Mesodermal cell (in vitro differentiated cells): ENCODE measurements at regions not wholly inside any gene's neighbourhood (a gene's known extent, or its start where the extent isn't known, plus 50 kb on each side); places are given as distances from the start of the nearest gene placed in this dataset.

Source experiments
- H3K27ac ChIP-seq: 2 replicates; pipeline ENCODE4 v1.7.0; 2013; ENCODE audit warnings: mild to moderate bottlenecking, low read depth, low read length, moderate library complexity; ENCODE audit not compliant: severe bottlenecking
- H3K36me3 ChIP-seq: 2 replicates; pipeline ENCODE4 v1.7.1; 2013; ENCODE audit warnings: mild to moderate bottlenecking, low read length, moderate library complexity; ENCODE audit not compliant: control insufficient read depth, insufficient read depth
- H3K4me1 ChIP-seq: one replicate; pipeline ENCODE4 v1.7.1; 2013; ENCODE audit warnings: mild to moderate bottlenecking, low read length; ENCODE audit not compliant: insufficient read depth, control insufficient read depth, poor library complexity, severe bottlenecking
- H3K4me3 ChIP-seq: 2 replicates; pipeline ENCODE4 v1.7.0; 2013; ENCODE audit warnings: low read length, control low read depth, mild to moderate bottlenecking; ENCODE audit not compliant: insufficient read depth, poor library complexity, severe bottlenecking; ENCODE audit errors: extremely low read depth
- H3K9me3 ChIP-seq: 2 replicates; pipeline ENCODE4 v1.7.1; 2013; ENCODE audit warnings: mild to moderate bottlenecking, low read length, moderate library complexity; ENCODE audit not compliant: control insufficient read depth
- WGBS, 2 experiments: methylation state at CpG; one replicate each; pipeline ENCODE4 v1.1.5; 2013; ENCODE audit warnings: missing lambda C conversion rate in 2 of 2; ENCODE audit not compliant: insufficient coverage in 2 of 2; 5-methylcytosine and 5-hydroxymethylcytosine counted together

DNA sequence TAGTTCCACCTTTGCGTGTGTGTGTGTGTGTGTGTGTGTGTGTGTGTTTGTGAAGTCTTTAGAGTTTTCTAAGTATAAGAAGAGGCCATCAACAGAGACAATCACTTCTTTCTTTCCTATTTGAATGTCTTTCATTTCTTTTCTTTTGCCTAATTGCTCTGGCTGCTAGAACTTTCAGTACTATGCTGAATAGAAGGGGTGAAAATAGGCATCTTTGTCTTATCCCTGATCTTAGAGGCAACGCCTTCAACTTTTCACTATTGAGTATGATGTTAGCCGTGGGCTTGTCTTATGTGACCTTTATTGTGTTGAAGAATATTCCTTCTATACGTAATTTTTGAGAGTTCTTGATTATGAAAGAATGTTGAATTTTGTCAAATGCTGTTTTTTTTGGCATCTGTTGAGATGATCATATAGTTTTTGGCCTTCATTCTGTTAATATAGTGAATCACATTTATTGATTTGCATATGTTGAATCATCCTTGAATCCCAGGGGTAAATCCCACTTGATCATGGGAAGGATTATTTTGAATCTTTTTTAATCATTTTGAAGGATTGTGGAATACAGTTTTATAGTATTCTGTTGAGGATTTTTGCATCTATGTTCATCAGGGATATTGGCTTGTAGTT, 134.8 kb upstream of the CD180 start:
- 80 to 90% methylated on average over 1 to 3 of the region's 4 CpGs for WGBS, 2 experiments
- H3K27ac ChIP-seq, result no peak overlapping the region
- no peak overlapping the region for H3K4me3 ChIP-seq
- H3K9me3 ChIP-seq, result no peaks in the 10 kb centered on the region
- no peaks in the 10 kb centered on the region for H3K4me1 ChIP-seq
- H3K36me3 ChIP-seq, result no peaks in the 10 kb centered on the region

DNA sequence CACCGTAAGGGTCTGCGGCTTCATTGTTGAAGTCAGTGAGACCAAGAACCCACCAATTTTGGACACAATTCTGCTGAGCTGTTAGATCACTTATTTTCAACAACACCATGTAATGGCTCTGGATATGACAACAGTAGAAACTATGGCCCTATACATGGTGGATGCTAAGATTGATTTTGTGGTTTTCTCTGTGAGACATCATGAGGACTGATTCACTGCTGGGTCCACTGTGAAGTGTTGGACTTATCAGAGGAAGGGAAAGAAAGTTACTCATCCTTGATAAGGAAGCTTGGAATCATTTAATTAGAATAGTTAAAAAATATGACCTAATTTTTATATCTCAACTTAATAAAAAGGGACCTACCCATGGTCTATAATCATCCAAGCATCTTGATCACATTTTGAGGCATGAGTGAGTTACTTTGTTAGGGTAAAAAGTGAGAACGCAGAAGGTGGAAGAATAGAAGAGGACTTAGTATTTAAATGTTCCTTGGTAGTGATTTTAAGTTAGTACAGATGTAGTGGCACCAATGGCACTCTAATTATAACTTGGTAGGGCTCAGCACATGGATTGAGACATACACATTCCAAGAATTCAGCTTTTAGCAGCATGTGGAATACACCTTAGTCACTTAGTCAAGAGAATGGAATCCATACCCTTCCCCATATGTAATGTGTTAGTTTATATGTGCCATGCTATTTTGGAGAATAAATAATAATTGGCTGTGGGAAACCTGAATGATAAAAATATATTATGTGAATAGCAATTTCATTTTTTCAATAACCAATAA, 123.5 kb upstream of the CD180 start:
- Histone ChIP-seq H3K36me3 (no peaks in the 10 kb centered on the region), H3K4me1 (no peaks in the 10 kb centered on the region), H3K9me3 (no peaks in the 10 kb centered on the region), H3K27ac (no peak overlapping the region), H3K4me3 (no peak overlapping the region)
- 94% methylated on average over 3 of the region's 3 CpGs for WGBS, 2 experiments

DNA sequence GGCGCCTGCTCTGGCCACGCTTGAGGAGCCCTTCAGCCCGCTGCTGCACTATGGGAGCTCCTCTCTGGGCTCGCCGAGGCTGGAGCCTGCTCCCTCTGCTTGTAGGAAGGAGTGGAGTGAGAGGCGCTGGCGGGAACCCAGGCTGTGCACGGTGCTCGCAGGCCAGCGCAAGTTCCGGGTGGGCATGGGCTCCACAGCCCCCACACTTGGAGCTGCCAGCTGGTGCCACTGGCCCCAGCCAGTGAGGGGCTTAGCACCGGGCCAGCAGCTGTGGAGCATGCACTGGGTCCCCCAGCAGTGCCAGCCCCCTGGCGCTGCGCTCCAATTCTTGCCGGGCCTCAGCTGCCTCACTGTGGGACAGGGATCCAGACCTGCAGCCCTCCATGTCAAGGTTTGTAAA, 122.1 kb upstream of the CD180 start:
- H3K4me1 ChIP-seq, result no peaks in the 10 kb centered on the region
- no peaks in the 10 kb centered on the region for H3K36me3 ChIP-seq
- 87 to 93% methylated on average over 14 to 15 of the region's 15 CpGs for WGBS, 2 experiments
- H3K27ac ChIP-seq, result no peak overlapping the region
- H3K9me3 ChIP-seq, result no peaks in the 10 kb centered on the region
- H3K4me3 ChIP-seq, result no peak overlapping the region

DNA sequence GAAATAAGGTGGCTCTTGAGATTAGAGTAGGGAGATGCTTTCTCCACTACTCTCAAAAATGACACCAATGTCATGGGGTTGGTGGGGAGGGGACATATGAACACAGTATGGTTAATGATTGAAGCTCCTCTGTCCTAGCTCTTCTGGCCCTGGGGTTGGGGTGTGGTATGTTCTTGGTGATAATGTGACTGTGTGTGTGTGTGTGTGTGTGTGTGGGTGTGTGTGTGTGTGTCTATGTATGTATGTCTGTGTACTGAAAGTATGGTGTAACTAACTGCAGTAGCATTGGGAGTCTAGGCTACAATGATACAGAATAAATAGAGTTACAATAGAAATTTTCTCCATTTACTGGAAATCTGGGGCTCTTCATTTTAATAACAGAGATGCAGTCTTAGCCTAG, 121.0 kb upstream of the CD180 start:
- Histone ChIP-seq H3K36me3 (no peaks in the 10 kb centered on the region), H3K4me1 (no peaks in the 10 kb centered on the region), H3K27ac (no peak overlapping the region)

DNA sequence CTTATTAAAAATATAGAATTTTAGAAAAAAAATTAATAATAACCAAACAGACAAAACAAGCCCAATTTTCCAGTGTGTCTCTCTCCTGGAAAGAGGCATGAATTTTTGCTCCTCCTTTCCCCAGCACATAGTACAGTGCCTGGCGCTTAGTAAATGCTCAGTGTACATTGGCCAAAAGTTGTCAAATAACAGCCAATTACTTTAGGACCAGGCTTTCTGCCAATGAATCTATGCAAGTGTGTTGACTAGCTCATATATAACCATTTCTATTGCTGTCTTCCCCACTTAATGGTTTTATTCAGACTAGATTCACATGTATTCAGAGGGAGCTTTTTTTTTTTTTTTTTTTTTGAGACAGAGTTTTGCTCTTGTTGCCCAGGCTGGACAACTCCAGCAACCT, 120.1 kb upstream of the CD180 start:
- Histone ChIP-seq H3K36me3 (no peaks in the 10 kb centered on the region), H3K27ac (no peak overlapping the region), H3K4me1 (no peaks in the 10 kb centered on the region), H3K9me3 (no peaks in the 10 kb centered on the region), H3K4me3 (no peak overlapping the region)
- WGBS, 2 experiments, result 80% methylated on average over 1 of the region's 1 CpG; no CpG with 5 or more reads in 1 of the 2 experiments

More for the DNA sequence above, 121.0 kb upstream of the CD180 start:
- H3K9me3 ChIP-seq, result no peaks in the 10 kb centered on the region
- no peak overlapping the region for H3K4me3 ChIP-seq

DNA sequence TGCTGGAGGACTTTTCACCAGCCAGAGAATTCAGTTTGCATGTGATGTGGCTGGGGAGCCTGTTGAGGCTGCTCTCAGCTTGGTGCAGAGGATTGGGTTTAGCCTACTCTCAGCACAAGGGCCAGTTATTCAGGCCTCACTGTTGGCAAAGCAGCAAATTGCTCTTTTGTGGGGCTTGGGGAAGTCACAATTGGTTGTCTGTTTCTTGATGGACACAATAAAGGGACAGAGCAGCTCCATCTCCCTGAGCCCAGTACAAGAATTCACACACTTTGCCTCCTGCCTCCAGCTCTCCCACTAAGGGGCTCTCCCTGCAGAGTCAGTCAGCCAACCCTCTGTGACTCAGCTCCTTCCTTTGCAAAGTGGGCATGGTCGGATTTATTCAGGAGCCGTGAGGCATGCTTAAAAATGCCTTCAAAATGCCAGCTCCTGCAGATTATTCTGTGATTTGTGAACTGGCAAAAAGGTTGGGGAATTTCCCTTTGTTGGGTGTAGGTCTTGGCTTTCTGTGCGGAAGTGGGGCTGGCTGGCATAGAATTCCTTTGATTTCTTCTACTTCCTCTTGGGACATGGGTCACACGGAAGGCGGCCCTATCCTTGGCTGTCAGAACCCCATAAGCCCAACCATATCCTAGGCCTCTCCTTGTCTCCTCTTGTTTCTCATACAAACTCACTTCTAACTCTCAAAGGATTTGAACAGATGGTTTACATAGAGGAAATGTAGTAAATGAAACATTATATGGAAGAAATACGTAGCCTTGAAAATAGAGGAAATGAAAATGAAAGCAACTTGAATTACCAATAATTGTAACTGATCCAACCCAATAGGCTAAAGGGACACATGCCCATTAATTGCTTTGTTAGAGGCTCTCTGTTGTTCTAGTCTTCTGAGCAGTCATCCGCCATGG, 118.7 kb upstream of the CD180 start:
- Histone ChIP-seq H3K9me3 (no peaks in the 10 kb centered on the region), H3K4me3 (no peak overlapping the region), H3K27ac (no peak overlapping the region), H3K36me3 (no peaks in the 10 kb centered on the region), H3K4me1 (no peaks in the 10 kb centered on the region)
- 73% methylated on average over 4 of the region's 7 CpGs; no CpG with 5 or more reads in 1 of the 2 experiments for WGBS, 2 experiments

DNA sequence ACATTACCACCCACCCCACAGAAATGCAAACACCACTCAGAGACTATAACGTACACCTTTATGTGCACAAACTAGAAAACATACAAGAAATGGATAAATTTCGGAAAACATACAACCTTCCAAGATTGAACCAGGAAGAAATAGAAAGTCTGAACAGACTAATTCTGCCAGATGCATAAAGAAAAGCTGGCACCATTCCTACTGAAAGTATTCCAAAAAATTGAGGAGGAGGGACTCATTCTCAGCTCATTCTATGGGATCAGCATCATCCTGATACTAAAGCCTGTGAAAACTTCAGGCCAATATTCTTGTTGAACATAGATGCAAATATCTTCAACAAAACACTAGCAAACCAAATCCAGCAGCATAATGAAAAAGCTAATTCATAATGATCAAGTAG, 115.1 kb upstream of the CD180 start:
- Histone ChIP-seq H3K36me3 (no peaks in the 10 kb centered on the region), H3K27ac (no peak overlapping the region), H3K4me3 (no peak overlapping the region), H3K9me3 (no peaks in the 10 kb centered on the region), H3K4me1 (no peaks in the 10 kb centered on the region)
- 100% methylated on average over 1 of the region's 2 CpGs; no CpG with 5 or more reads in 1 of the 2 experiments for WGBS, 2 experiments

DNA sequence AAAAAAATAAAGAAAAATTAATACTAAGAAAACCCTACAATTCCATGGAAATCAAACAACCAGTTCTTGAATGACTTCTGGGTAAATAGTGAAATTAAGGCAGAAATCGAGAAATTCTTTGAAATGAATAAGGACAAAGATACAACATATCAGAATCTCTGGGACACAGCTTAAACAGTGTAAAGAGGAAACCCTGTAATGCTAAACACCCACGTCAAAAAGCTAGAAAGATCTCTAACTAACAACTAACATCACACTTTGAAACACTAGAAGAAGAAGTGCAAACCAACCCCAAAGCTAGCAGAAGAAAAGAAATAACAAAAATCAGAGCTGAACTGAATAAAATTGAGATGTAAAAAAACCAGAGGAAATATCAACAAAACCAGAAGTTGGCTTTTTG, 114.6 kb upstream of the CD180 start:
- Histone ChIP-seq H3K27ac (no peak overlapping the region), H3K9me3 (no peaks in the 10 kb centered on the region), H3K36me3 (no peaks in the 10 kb centered on the region), H3K4me3 (no peak overlapping the region), H3K4me1 (no peaks in the 10 kb centered on the region)
- no CpG with 5 or more reads among the region's 2 CpGs for WGBS, 2 experiments

DNA sequence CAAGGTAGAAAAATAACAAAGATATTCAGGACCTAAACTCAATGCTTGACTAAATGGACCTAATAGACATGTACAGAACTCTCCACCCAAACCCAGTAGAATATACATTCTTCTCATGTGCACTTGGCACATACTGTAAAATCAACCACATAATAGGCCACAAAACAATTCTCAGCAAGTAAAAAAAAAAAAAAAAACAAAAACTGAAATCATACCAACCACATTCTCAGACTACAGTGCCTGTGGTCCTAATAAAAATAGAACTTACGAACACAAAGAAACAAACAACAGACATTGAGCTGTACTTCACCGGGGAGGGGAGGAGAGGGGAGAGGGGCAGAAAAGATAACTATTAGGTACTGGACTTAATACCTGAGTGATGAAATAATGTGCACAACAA, 114.1 kb upstream of the CD180 start:
- Histone ChIP-seq H3K27ac (no peak overlapping the region), H3K9me3 (no peaks in the 10 kb centered on the region)
- WGBS, 2 experiments, result no CpG with 5 or more reads among the region's 2 CpGs

DNA sequence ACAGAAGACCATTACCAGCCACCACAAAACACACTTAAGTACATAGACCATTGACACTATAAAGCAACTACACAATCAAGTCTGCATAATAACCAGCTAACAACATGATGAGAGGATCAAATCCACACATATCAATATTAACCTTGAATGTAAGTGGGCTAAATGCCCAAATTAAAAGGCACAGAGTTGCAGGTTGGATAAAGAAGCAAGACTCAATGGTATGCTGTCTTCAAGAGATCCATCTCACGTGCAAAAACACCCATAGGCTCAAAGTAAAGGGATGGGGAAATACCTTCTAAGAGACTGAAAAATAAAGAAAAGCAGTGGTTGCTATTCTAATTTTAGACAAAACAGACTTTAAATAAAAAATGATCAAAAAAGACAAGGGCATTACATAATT, 113.6 kb upstream of the CD180 start:
- Histone ChIP-seq H3K9me3 (no peaks in the 10 kb centered on the region), H3K4me3 (no peak overlapping the region), H3K27ac (no peak overlapping the region), H3K36me3 (no peaks in the 10 kb centered on the region), H3K4me1 (no peaks in the 10 kb centered on the region)
- no CpG with 5 or more reads among the region's 1 CpG for WGBS, 2 experiments

More for the DNA sequence above, 114.1 kb upstream of the CD180 start:
- Histone ChIP-seq H3K4me1 (no peaks in the 10 kb centered on the region), H3K4me3 (no peak overlapping the region), H3K36me3 (no peaks in the 10 kb centered on the region)
